LNCaP clone FGC (cell line): ENCODE measurements at regions not wholly inside any gene's neighbourhood (a gene's known extent, or its start where the extent isn't known, plus 50 kb on each side); places are given as distances from the start of the nearest gene placed in this dataset.

ENCODE experiments used
- DNase-seq: peaks from one replicate; pipeline ENCODE4 v3.0.0-alpha.2; 2011; ENCODE audit warnings: low read depth
- H3K4me3 ChIP-seq: 2 replicates; pipeline ENCODE4 v1.5.1; 2011; ENCODE audit warnings: mild to moderate bottlenecking, low read depth, low read length, control low read depth
- CTCF ChIP-seq: IDR thresholded peaks from 2 replicates; pipeline ENCODE4 v1.5.1; 2012; ENCODE audit warnings: mild to moderate bottlenecking; ENCODE audit not compliant: control insufficient read depth, insufficient read depth; ENCODE audit errors: extremely low read depth

GRCh38 chr7:42461537-42461936, 224.5 kb upstream of the GLI3 start:
- H3K4me3 ChIP-seq: no peak overlapping the region
- no peak for DNase-seq
- TF ChIP-seq CTCF: no peak

GRCh38 chr7:42460933-42461332, 223.9 kb upstream of the GLI3 start:
- H3K4me3 ChIP-seq: no peak overlapping the region
- no peak for DNase-seq
- no peak for TF ChIP-seq CTCF

- no peak for DNase-seq
- no peak overlapping the region for H3K4me3 ChIP-seq
- TF ChIP-seq CTCF: no peak
Measured at GRCh38 chr7:42460148-42460547, 223.1 kb upstream of the GLI3 start.

- no peak for DNase-seq
- TF ChIP-seq CTCF: no peak
- H3K4me3 ChIP-seq: no peak overlapping the region
Measured at GRCh38 chr7:42457663-42458062, 220.7 kb upstream of the GLI3 start.

GRCh38 chr7:42456756-42457276, 219.8 kb upstream of the GLI3 start:
- DNase-seq: no peak
- no peak for TF ChIP-seq CTCF
- no peak overlapping the region for H3K4me3 ChIP-seq

- no peak for DNase-seq
- H3K4me3 ChIP-seq: no peak overlapping the region
- TF ChIP-seq CTCF: no peak
Measured at GRCh38 chr7:42456267-42456666, 219.3 kb upstream of the GLI3 start.

- DNase-seq: no peak
- no peak for TF ChIP-seq CTCF
- H3K4me3 ChIP-seq: no peak overlapping the region
Measured at GRCh38 chr7:42453931-42454361, 216.9 kb upstream of the GLI3 start.
